ENCODE measurements at regions not wholly inside any gene's neighbourhood (a gene's known extent, or its start where the extent isn't known, plus 50 kb on each side); places are given as distances from the start of the nearest gene placed in this dataset.

- TF ChIP-seq TEAD4 (IDR thresholded peaks at IDR 0.05) (no peak), MAX (IDR thresholded peaks at IDR 0.05) (no peak), NFIC (IDR thresholded peaks at IDR 0.05) (no peak), RAD21 (IDR thresholded peaks at IDR 0.05; ENCODE audit: low read depth) (no peak), EP300 (IDR thresholded peaks at IDR 0.05; ENCODE audit: borderline replicate concordance) (no peak), YY1 (IDR thresholded peaks at IDR 0.05; ENCODE audit: low read depth) (no peak)
These were observed 1276.8 kb upstream of the ADGRB3 start for GRCh38 chr6:67358241-67358640.
